ENCODE measurements at regions not wholly inside any gene's neighbourhood (a gene's known extent, or its start where the extent isn't known, plus 50 kb on each side); places are given as distances from the start of the nearest gene placed in this dataset.

DNA sequence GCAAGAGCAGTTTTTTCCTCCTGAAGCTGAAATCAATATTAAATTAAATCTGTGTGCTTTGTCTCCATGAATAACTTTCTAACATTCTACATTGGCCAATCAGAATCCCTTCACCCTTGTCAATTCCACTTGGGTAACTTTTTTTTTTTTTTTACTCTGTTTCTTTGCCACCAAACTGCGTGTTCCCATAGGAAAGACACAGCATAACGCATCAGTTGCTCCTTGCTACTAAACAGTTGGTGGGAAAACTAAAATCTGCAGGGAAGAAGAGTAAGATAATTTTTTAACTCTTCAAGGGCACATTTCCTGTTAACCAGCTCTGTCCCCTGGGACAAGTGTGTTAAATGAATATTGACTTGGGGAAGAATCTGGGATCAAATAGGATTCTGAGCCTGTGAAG, 113.3 kb upstream of the SERP2 start:
- no peak for DNase-seq

DNA sequence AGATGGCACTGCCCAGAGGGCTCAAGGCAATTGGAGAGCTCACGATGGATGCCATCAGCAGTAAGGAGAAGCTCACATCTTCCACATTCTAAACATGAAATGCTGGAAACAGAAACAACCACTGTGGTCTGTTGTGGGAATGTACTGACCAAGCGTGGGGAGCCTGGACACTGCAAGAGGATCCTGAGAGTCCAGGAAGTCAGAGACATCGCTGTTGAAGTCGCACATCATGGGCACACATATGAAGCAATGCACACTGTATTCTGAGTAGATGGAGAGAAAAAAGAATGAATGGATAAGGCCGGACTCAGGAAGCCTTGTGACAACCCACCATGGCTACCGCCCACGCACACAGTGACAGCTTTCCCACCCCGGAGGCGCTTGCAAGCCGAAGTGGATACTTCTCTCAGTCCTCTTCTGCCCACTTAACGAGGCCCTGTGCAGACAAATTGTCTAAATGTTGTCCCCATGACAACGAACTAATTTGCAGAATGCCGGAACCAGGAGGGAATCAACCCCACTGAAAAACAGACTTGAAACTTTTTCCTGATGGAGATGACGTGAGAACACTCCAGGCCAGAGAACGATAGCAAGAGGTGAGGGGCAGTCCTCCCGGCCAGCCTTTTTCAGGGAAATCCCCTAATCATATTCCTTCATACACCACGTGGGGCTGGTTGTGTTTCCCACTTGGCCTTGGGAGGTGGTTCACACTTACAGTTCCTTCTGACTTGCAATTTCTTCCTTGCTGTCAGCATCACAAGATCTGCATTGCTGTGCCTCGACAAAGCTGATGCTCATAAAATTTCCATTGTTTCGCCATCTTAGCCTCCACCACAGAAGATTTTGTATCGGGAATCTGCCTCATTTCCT, 109.6 kb upstream of the SERP2 start:
- DNase-seq, result no peak

DNA sequence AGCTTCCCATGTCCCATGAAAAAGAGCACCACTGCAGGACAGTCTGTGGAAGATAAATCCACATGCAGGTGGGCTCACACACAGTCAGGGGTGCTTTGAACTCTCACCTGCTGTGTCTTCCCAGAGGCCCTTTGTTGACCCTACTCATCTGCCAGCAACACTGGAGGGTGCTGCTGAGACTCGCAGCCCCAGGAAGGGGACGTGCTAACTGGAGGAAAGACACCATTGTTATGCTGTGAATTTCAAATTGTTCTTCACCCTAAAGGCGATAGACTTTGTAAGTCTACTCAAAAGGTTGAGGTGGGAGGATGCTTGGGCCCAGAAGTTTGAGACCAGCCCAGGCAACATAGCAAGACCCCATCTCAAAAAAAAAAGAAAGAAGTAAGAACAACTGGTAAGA, 107.3 kb upstream of the SERP2 start:
- no peak for DNase-seq

DNA sequence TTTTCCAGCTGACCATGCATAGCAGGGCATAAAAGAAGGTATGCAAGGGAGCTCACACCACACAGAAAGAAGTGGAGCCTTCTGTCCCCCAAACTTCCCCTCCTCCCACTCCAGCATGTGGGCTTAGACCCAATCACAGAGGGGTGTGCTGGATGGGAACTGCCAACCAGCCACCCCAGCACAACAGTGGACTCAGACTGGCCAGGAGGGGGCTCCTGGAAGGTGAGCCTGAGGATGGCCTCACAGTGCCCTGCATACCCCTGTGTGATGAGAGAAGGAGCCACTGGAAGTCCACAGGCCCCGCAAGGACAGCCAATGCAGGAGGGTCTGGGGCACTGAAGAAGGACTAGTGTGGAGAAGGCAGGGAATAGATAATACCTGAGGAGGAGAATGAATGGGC, 106.9 kb upstream of the SERP2 start:
- DNase-seq, result no peak

DNA sequence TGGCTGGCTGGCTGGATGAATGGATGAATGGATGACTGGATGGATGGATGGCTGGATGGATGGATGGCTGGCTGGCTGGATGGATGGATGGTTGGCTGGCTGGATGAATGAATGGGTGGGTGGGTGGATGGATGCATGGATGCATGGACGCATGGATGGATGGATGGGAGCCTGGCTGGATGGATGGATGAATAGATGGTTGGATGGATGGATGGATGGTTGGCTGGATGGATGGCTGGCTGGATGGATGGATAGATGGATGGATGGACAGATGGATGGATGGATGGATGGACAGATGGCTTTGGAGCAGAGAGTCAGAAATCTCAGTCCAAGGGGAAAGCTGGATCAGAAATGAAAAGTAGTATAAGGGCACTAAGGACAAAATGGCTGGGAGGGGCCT, 106.4 kb upstream of the SERP2 start:
- no peak for DNase-seq

DNA sequence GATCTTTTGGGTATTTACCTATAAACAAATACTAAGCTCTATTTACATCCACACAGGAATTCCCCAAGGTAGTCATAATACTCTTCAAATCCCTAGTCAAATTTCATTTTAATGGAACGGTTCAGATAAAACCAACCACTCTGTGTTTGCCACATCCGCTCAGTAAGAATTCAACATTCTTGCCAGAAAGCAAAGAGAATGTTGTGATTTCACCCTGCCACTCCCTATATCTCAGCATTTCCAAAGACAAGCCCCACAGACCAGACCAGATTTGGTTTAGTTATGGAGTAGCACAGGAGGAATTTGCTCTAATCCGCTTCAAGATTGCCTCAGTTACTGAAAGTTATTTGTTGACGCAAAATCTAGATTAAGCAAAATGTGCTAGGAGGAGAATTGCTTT, 105.6 kb upstream of the SERP2 start:
- DNase-seq, result no peak

DNA sequence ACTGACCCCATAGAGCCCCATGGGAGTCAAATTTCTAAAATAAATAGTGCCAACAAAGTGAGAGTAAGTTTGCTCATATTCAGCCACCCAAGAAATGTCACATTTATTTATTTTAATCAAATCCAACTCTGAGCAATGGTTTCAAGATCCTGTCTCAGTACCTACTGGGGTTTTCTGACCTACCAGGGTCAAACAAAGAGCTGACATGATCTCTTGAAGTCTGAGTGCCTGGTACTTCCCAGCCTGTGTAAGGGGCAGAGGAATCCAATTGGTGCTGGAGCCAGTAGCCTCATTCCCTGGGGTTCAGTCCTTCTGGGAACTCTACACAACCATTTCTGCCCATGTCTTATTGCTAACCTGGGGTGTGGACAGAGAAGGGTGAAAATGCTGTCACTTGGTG, 104.6 kb upstream of the SERP2 start:
- no peak for DNase-seq

DNA sequence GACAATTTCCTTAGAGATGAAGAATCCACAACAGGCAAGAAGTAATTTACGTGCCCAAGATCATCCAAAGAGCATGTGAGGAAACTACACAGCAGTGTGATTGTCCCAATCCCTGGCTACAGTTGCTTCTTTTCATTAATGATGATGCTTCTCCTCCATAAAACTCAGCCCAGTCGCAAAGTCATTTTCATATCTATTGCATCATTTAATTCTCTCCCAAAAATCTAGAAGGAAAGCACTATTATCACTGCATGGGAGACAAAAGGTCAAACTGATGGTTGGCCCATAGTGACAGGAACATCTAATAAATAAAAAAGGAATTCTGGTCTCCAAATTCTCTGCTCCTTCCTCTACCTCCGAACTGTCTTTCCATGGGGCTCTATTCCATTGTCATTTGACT, 103.5 kb upstream of the SERP2 start:
- no peak for DNase-seq

DNA sequence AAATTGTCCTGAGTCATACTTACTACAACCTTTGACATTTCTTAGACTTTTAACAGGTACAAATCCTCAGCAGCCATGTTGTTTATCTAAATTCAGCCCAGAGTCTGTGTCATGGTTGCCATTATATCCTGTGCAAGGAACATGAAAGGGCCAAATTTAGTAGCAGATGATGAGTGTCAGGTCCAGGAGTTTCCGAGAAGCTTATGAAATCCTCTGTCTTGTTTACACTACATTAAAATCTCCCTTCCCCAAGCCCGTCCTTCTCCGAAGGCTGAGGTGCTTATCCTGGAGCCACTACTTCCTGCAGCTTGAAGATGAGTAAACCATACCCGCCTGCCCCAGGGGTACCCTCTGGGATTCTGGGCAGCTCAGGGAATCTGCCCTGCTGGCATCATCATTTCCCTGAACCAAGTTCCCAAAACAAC, 102.6 kb upstream of the SERP2 start:
- DNase-seq, result no peak

DNA sequence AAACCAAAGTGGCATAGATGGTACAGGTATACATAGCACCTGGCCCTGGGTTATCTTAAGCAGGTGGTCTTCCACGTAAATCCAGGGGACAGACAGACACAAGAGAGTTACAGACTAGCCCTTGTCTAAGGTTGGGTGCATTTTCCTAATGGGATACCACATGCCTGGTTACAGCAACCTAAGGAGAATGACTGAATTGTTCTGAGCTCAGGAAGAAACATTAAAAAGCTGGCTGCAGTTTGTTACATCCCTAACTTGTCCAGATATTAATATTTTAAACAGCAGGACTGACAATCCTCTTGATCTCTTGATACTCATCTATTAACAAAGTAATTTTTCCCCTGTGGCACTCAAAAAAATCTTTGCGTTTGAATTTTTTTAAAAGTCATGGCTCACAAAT, 102.2 kb upstream of the SERP2 start:
- DNase-seq, result no peak

DNA sequence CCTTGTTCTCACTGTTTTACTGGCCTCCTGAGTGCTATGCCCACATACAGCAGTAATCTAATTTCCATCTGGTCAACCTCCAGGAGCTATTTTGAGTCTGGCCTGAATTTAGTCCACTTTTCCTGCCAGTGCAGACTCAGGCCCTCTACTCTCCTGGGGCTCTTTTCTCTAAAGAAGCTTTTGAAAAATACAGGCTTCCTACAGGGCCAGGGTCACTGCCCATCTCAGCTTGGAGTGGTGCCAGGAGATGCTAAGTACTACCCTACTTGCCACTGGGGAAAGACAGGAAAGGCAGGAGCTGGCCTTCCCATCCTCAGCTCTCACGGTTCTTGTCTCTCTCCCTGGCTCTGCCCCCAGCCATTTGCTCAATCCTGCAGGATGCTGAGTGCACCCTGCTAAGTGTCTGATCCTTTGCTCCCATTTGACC, 101.7 kb upstream of the SERP2 start:
- no peak for DNase-seq

DNA sequence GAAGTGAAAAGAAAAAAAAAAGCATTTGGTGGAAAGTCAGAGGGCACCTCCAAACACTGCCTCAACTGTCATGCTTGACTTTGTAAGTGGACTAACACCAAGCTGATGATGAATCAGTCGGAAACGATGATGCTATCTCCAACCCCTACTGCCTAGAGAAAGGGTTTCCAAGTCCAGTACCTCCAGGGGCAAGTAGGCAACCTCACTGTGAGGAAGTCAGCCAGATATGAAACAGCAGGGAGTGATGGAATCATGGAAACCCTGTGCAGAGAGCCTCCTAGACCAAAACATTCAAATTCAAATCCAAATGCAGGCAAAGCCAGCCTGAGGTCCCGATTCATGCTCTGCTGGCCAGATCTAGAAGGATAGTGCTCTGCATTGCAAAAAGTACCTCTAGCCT, 100.9 kb upstream of the SERP2 start:
- DNase-seq, result no peak

DNA sequence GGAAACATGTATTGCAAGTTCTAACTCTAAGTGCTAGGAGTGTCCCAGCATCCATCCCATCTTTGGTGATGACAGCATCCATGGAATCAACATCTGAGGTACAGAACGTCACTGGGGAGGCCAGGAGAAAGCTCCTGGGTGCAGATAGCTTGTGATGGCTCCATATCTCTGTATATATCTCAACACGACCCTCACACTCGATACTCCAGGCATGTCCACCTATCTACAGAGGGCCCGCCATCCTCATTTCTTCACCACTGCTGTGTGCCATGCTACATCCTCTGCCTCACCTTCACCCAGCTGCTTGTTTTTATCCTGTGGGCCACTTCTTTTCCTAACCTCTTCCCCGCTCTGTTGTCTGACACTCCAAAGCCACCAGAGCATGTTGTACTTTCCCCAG, 100.4 kb upstream of the SERP2 start:
- DNase-seq, result no peak

DNA sequence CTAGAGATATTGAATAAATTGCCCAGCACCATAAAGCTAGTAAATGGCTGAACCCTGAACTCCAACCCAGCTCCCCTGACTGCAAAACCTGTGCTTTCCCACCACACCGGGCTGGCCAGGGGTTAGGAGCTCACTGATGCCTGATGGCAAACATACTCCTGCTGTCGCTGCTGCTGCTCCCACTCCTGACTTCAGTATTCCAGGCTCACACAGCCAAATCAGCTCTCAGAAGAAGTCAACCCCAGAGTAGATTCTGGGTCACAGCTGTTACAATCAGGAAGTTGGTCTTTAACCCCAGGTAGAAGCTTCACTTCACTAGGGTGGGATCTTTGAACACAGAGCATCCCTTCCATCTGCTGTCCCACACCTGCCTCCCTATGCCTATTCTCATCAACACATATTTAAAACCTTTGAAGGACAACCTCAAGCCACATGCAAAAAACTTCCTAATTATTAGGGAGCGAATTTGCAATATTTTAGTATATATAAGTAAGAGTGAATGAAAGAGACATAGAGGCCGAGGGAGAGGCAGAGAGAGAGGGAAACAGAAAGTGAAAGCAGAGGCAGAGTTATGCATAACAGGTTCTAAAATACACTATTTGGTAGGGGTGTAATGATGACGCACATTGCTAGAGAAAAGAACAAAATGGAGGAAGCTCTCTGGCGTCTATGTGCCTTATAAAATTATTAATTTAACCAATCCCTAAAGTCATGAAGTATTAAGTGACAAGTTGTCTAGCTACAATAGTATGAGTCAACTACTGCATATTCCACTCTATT, 99.4 kb upstream of the SERP2 start:
- no peak for DNase-seq

DNA sequence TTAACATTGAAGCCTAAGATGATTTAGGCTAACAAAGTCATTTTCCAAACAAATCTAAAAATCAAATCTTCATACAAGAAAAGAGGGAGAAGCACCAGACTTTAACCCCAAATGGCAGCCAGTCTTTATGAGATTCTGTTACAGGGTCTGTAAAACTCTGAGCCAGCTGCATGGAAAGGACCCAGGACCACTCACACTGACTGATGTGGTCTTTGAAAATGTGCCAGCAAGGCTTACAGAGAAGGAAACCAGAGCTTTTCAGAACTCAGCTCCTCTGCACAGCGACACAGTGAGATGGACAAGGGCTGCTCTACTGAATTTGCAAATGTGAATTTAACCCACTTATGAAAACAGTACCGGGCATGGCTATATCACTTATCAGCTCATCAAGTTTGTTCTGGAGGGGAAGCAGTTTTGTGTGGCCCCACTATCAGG, 98.8 kb upstream of the SERP2 start:
- DNase-seq, result no peak

DNA sequence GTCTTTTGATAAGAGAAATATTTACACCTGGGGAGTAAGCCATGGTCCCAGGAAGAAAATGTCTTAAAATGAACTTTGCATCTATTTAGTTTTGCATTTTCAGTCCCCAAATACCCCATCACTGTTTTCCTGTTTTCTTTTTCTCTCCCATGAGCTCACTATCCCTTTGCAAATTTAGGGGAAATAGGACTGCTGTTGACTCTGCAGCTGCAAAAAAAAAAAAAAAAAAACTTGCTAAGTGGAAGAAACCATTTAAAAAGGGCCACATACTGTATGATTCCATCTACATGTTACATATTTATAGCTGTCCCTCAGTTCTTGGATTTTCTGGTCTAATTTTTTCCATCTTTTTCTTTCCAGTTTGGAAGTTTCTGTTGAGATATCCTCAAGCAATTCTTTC, 98.2 kb upstream of the SERP2 start:
- DNase-seq, result no peak

DNA sequence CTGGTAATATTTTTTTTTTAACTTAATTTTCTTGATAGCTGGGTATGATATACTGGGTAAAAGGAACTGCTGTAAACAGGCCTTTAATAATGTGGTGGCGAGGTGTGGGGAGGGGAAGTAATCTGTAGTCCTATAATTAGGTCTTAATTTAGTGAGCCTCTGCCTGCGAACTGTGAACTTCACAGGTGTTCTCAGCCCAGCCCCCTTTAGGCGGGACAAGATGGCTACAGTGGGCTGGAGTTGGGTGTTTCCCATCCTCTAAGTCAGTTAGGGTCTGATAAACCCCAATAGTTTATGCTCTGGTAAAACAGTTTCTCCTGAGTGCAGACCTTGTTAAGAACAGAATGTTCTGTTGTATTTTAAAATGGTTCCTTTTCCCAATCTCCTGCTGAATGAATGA, 97.6 kb upstream of the SERP2 start:
- DNase-seq, result no peak

DNA sequence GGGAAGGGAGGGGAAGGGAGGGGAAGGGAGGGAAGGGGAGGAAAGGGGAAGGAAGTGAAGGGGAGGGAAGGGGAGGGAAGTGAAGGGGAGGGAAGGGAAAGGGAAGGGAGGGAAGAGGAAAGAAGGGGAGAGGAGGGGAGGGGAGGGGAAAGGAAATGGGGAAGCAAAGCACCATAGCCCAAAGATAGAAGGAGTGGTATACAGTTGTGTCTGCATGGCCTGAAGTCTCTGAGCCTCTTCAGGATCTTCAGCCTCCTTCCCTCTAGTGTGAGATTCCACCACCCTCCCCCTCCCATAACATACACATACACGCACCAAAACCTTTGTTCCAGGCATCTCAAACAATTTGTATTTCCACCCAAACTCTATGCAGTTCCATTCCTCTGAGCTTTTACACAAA, 96.2 kb upstream of the SERP2 start:
- no peak for DNase-seq

DNA sequence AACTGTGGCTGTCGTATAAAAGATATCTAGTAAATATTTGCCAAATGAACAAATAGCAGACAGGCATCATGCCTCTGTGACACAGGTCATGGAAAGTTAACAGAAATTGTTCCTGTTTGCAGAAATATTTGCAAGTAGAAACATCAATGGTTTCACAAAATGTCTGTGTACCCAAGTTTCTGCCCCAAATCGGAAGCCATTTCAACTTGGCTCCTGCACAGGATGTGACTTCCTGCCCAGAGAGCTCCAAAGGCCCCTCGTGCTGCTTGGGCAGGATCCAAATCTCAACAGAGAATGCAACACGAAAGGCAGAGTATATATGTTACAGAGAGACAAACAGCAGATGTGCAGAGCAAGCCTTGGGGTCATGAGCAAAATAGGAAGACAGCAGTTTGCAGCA, 95.5 kb upstream of the SERP2 start:
- no peak for DNase-seq

DNA sequence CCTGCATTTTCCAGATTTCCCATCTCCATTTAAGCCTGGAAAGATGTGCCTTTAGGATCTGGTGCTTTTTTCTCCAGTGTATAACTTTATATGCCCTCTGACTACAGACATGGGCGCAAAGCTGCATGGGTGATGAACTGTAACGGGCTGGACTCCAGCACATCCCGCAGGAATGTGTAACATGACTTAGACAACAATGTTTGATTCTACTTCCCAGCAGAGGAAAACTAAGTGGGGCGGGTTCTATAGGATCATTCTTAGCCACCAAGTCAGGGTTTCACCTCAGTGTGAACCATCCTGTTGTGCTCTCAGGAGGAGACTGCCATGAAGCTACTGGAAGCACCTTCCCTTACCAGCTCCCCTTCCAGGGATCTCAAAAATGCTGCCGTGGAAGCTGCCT, 93.2 kb upstream of the SERP2 start:
- no peak for DNase-seq

DNA sequence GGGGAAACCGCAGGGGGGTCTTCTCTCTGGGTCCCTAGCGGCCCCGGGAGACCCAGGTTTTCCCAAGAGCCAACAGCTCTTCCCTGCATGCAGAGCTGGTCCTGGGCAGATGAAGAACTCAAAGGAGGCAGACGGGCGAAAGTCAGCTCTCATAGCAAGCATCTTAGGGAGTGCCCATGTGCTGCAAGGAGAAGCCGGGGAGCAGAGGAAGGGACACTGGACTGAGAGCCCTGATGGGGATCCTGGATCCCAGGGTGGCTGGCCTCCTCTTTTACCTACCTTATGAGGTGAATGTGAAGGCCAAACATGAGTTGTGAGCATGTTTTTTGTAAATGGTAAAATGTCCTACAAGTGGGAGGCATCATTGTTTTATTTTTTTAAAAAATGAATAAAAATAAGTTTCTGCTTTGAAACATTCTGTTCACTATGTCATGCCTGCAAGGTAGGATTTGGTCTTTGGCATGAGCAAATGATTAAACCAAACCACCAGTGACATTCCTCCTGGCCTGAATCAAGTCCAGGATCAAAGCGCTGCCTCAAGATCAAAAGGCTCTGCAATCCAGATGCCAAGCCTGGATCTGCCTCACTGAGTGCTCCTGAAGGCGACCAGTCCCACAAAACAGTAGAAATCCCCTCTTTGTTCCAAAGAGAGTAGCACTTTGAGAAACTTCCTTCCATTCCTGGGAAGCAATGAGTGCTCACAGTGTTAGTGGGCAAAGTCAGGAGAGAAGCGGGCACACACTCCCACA, 92.2 kb upstream of the SERP2 start:
- DNase-seq, result no peak

DNA sequence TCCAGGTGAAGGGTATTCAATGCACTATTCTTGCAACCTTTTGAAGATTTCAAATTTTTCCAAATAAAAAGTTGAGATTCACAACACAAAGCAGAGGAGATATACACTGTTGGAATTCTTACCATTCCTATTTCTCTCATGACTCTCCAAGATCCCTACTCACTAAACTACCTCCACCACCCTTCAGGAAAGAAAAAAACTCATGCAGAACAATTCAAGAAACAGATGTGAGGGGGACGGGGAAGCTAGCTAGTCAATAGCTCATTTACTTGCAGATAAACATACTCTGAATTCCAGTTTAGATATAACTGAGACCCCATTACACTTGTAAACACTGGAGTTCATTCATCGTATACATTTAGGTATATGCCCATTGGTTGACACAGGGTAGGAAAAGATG, 90.0 kb upstream of the SERP2 start:
- no peak for DNase-seq

DNA sequence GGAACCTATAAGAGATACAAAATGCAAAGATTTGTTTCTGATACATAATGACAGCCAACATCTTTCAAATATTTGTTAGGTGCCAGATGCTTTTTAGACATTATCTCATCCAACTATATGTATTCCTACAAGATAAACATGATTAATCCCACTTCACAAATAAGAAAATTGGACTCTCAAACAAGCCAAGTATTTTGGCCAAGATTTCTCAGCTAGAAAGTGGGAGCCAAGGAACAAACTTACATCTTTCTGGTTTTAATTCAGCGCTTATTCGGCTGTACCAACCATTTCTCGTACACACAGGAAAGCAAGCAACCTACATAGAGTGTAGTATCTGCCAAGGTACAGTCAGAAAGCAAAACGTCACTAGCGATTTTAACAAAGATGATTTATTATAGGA, 85.7 kb upstream of the SERP2 start:
- DNase-seq, result no peak
